Epithelial cell of proximal tubule (primary cell): ENCODE measurements at regions not wholly inside any gene's neighbourhood (a gene's known extent, or its start where the extent isn't known, plus 50 kb on each side); places are given as distances from the start of the nearest gene placed in this dataset.

Source experiments
- DNase-seq: peaks from one replicate; pipeline ENCODE4 v3.0.0-alpha.2; 2011; ENCODE audit warnings: low read depth
- H3K4me3 ChIP-seq: 2 replicates; pipeline ENCODE4 v1.5.1; 2011; ENCODE audit warnings: low read depth, mild to moderate bottlenecking, low read length
- TF ChIP-seq, protein P1 (sequence below): conservative IDR thresholded peaks from 2 replicates; pipeline ENCODE4 v1.5.1; 2012; ENCODE audit warnings: low read depth, mild to moderate bottlenecking, low read length

DNA sequence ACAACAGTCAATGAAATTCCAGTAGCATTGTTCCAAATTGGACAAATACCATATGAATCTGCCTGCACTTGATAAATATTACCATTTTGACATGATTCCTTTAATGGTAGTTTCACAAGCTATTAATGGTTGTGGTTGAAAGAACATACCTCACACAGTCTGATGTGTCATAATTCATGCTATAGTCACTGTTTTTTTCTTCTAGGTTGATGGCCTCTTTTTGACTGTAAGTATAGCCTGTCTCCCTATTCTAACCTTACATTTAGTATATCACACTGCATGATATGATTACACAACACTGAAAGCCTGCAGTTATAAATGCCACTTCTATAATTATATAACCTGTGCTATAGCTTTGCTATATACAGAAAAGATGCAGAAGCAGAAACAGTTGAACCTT, 834.1 kb downstream of the NSUN3 start:
- no peak overlapping the region for H3K4me3 ChIP-seq
- TF ChIP-seq, protein P1, sequence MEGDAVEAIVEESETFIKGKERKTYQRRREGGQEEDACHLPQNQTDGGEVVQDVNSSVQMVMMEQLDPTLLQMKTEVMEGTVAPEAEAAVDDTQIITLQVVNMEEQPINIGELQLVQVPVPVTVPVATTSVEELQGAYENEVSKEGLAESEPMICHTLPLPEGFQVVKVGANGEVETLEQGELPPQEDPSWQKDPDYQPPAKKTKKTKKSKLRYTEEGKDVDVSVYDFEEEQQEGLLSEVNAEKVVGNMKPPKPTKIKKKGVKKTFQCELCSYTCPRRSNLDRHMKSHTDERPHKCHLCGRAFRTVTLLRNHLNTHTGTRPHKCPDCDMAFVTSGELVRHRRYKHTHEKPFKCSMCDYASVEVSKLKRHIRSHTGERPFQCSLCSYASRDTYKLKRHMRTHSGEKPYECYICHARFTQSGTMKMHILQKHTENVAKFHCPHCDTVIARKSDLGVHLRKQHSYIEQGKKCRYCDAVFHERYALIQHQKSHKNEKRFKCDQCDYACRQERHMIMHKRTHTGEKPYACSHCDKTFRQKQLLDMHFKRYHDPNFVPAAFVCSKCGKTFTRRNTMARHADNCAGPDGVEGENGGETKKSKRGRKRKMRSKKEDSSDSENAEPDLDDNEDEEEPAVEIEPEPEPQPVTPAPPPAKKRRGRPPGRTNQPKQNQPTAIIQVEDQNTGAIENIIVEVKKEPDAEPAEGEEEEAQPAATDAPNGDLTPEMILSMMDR, result no peak
- no peak for DNase-seq

DNA sequence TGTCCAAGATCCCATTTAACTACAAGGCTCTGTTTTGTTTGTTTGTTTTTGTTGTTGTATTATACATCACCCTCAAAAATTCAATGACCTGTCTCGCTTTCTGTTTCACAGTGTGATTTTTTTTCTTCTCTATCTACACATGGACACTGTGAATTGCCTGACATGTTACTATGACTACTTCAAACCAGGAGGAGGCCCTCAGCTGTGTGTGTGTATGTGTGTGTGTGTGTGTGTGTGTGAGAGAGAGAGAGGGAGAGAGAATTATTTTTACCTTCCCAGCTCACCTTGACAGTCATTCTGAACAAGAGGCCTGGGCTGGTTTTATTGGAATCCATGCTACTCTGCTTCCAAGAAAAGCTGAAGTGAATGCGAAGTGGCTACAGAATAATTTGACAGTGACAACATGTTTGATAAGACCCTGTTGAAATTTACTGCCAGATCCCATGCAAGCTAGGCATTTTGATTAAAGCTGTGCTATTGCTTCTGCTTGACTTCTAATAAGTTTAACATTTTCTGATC, 841.4 kb downstream of the NSUN3 start:
- H3K4me3 ChIP-seq, result no peak overlapping the region
- TF ChIP-seq, protein P1, result no peak
- DNase-seq, result no peak

DNA sequence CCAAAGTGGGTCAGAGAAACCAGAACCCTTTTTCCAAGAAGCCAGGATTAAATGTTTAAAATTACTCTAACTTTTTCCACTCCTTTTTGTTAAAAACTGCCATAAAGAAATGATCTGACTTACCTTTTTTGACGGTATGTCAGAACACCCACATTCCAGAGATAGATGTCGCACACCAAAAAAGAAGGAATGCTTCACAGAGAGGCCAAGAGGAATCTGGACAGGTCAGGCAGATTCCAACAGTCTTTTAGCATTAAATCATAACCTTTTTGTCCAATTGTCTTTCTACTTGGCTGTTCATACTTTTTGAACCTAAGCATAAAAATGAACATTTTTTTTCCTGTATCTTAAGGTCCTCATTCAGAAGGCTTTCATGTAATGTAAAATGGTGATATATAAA, 846.9 kb downstream of the NSUN3 start:
- no peak for DNase-seq
- no peak overlapping the region for H3K4me3 ChIP-seq
- TF ChIP-seq, protein P1, result no peak

DNA sequence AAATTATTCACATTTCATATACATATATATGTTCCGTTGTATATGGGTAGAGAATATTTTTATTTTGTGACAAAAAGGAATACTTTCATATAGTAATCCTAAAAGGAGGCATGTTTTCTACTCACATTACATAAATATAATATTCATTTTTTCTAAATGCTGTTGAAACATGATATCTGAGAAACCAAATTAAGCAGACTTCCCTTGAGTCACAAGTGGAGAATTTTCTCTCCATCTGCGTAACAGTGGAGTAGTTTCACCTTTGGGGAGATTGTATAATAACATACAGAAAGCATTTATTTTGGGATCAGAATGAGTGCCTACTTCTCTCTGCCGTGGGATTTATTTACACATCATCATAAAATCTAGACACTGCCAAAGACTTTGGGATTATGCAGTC, 849.8 kb downstream of the NSUN3 start:
- no peak for DNase-seq
- H3K4me3 ChIP-seq, result no peak overlapping the region
- TF ChIP-seq, protein P1, result no peak

DNA sequence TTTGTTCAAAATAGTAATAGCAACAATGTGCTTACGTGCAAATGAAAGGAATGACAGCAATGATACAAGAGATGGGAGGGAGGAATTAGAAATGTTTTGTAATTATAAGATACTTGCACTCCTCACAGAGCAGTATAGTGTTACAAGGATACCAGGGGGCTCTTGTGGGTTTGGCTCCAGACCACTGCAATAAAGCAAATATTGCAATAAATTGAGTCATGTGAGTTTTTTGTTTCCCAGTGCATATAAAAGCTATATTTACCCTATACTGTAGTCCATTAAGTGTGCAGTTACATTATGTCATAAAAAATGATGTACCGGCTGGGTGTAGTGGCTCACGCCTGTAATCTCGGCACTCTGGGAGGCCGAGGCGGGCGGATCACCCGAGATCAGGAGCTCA, 864.3 kb downstream of the NSUN3 start:
- no peak for DNase-seq
- TF ChIP-seq, protein P1, result no peak

DNA sequence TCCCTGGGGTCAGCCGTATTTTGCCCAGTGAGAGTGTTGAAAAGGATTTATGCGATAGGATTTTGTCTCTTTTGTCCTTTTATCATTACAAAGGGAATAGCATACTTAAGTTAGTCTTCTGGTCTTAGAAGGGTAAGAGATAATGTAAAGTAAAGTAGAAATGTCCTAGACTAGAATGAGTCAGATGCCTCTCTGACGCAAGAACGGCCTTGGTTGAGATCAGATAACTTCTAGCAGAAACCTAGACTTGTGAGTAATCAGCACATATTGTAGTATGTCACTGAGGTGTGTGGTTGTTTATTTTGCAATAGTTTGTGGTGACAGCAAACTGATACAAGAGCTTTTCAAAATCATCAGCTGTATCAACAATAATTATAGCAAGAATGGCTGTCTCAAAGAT, 866.1 kb downstream of the NSUN3 start:
- DNase-seq, result peak; percentile 69
- TF ChIP-seq, protein P1, result no peak
- H3K4me3 ChIP-seq, result no peak overlapping the region

More for the DNA sequence above, 864.3 kb downstream of the NSUN3 start:
- no peak overlapping the region for H3K4me3 ChIP-seq
